D341Med (cell line): ENCODE measurements at regions not wholly inside any gene's neighbourhood (a gene's known extent, or its start where the extent isn't known, plus 50 kb on each side); places are given as distances from the start of the nearest gene placed in this dataset.

ENCODE experiments used
- DNase-seq: peaks from one replicate; pipeline ENCODE4 v3.0.0; 2012; ENCODE audit warnings: low spot score

- DNase-seq: no peak
Measured at GRCh38 chr16:64541621-64542020, 580.2 kb downstream of the CDH11 start.

DNA sequence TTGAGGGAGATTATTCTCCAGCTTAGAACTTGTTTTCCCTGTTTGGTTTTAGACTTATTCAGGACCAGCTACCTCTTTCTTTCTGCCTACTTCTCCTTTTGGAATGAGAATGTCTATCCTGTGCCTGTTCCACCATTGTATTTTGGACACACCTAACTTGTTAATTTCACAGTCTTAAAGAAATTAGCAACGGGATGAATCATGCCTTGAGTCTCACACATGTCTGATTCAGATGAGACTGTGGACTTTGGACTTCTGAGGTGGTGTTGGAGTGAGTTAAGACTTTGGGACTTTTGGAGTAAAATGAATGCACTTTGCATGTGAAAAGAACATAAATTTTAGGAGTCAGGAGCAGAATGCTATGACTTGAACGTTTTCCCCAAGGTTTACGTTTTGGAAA is 581.4 kb downstream of the CDH11 start:
- DNase-seq: no peak

DNA sequence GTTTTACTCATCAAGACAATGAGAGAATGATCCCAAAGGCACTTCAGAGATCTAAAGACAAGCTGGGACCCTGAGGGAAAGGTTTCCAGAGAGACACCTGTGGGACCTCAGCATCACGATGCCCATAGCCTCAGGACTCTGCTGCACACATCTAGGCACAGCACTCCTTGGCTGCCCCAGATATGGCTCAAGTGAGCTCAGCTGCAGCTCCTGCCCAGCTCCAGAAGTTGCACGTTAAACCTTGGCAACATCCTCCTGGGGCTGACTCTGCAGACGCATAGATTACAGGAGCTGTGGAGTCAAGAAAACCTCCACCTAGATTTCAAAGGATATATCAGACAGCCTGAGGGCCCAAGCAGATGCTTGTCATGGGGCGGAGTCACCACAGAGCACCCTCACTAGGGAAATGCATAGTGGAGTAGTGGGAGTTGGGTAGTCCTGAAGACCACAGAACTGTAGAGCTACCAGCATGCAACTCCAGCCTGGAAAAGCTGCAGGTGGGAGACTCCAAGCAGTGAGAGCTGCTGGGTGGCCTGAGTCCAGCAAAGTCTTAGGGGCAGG is 582.0 kb downstream of the CDH11 start:
- DNase-seq: no peak

DNA sequence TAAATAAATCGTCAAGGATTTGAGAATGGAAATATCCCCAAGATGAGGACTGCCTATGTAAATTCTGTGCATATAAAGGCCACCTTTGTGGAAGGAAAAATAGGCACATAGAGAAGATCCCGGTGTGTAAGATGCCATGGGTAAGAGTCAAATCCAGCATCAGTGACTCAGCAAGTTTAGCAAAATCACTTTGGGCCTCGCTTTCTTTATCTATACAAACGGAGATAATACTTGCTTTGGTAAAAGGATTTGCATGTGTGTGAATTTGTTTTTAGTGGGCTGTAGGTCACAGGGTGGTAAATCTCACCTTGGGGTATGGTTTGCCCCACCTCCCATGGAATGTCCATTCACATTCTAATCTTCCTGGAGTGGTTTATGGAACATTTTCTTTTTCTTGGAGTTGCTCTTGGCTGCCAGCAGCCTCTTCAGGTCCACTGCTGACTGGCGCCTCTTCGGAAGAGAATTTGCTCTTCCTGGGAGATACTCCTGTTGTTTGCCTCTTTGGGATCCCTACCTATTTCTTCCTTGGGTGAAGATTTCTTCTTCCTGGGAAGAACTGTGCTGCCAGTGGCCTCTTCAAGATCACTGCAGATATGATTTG is 587.6 kb downstream of the CDH11 start:
- DNase-seq: no peak

DNA sequence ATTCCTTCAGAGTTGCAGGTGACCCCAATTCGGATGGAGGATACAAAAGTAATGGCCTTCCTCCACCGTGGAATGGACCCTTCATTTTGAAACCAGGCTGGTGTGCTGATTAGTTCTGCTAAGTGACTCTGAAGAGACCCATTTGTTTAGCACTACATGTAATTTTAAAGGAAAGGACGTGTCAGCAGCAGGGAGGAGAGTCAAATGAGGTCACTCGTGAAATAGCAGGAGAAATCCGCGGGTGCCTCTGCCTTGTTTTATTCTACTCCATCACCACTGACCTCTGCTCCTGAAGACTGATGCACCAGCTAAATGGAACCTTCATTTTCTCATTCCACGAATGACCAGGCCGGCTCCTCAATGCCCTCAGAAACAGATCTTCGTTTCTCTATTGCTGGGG is 589.2 kb downstream of the CDH11 start:
- no peak for DNase-seq

DNA sequence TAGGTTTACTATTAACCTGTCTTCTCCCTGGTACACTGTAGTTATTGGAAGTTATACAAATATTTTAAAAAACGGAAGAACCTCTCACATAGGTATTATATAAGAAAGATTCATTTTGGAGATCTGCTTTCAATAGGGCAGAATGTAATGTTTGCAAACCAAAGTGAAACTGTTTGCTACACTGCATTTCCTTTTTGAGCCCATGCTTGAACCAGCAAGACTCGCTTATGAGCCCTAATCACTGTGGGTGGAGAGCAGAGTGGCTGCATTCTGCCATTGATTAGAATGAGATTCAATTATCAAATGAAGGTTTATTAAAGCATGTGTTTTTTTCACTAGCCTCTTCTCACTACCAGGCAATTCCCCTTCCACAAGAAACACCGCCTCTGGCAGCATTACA is 589.7 kb downstream of the CDH11 start:
- DNase-seq: no peak

DNA sequence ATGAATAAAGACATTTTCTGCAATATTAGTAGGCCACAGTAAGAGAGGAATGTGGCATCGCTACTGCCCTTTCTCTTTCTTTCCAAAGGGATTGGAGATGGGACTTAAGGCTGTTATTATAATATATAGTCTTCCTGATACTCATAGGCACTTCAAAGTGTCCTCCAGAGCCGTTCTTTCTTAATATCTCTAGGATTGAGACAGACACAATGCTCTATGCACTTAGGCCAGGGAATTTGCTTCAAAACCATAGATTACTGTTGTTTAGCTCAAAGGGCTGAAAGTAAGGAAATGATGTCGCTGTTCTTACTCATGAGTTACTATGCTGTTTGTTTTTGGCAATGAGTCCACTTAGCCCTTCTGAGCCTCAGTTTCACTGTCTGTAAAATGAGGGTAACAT is 590.5 kb downstream of the CDH11 start:
- DNase-seq: no peak

GRCh38 chr16:64522548-64522947 is 599.3 kb downstream of the CDH11 start:
- DNase-seq: no peak

DNA sequence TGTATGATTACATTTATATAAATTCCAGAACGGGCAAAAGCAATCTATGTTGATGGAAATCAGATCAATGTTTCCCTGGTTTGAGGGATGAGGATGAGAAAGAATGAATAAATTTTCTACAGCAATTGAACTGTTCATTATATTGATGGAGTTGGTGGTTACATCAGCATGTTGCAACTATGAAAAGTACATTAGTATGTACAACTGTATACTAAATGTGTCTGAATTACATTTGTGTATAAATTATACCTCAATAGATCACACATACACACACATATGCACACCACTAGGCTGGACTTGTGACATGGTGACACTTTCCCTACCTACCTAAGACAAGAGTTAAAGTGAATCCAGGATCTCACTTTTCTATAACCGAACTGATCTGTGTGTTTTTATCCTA is 608.0 kb downstream of the CDH11 start:
- DNase-seq: no peak

DNA sequence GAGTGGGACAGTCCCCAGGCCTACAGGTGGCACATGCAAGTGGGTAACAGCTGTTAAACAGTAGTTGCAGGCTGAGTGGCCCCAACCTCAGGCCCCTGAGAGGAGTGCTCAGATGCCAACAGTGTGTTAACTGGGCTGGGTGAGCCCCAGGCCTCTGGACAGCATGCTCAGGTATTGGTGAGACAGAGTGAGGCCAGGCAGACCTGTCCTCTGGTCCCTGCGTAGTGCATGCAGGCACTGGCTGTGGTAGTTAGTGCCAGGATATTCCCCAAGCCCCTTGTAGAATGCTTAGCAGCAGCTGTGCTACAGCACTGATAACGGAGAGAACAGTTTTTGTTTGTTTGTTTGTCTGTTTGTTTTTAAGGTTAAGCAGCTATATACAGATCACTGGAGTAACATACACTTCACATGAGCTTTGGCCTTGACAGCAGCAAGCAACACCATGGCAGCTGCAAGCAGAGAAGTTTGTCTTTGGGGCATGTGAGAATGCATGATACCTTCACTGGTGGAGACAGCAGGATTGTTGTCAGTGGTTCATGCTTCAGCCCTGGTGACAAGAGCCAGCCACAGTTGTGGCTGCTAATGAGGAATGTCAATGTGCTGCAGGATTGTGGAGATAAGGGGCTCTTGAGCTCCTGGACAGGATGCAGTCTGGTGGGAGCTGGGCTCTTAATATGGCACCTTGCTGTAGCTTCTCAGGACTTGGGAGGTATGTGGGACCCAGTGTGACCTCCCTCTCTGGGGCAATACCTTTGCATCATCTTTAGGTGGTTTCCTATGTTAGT is 614.4 kb downstream of the CDH11 start:
- DNase-seq: no peak

DNA sequence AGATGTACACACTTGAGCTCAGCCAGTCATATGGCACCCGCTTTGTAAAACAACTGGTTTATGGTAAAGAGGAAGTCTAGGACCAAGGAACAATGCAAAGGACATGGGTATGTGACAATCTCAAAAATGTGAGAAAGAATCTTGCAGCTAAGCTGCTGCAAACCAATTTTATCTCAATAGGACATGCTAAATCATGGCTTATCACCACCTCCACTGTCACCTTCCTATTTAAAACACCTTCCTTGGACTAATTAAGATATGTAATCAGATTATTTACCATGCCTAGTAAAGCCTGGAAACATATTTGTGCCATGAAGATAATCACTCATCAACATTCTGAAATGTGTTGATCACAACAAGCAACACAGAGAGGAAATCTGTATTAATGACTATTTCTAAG is 622.7 kb downstream of the CDH11 start:
- DNase-seq: no peak

- DNase-seq: no peak
Measured at GRCh38 chr16:64498363-64498762, 623.5 kb downstream of the CDH11 start.

GRCh38 chr16:64493709-64494108 is 628.2 kb downstream of the CDH11 start:
- no peak for DNase-seq

DNA sequence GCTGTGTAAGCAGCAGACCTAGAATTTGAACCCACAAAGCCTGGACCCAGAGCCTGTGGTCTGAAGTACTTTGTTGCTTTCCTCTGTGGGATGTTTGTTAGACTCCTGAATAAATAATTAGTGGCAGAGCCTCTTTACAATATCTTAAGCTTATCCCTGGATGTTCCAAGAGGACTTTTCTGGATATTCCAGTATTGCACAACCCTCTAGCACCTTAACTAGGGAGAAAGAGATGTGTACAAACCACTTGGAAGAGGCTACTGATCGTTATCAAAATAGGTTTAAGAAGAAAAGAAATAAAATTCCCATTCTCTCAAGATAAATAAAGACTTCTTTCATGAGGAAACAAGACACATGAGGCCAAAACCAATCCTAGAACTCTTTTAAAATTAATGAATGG is 632.4 kb downstream of the CDH11 start:
- no peak for DNase-seq

GRCh38 chr16:64486561-64486960 is 635.3 kb downstream of the CDH11 start:
- DNase-seq: no peak

- no peak for DNase-seq
Measured at GRCh38 chr16:64481497-64481896, 640.4 kb downstream of the CDH11 start.

GRCh38 chr16:64478252-64478906 is 643.5 kb downstream of the CDH11 start:
- no peak for DNase-seq

GRCh38 chr16:64475627-64476351 is 646.1 kb downstream of the CDH11 start:
- DNase-seq: no peak

DNA sequence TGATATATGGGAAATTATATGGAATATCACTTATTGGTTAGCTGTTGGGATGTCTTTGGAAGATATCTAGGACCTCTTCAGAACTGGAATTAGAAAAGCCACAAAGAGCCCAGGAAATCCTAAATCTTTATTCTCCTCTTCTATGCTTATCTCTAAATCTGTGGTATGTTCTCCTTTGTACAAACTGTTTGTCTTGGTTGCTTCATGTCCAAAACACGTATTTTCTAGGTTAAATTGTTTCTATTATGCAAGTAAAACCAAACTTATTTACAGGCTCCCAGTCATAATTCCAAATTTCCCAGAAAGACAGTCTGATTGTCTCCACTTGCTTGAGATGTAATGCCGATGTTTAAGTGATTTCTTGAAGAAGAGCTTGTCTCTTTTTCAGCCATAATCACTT is 650.9 kb downstream of the CDH11 start:
- no peak for DNase-seq

GRCh38 chr16:64469906-64470702 is 651.8 kb downstream of the CDH11 start:
- DNase-seq: no peak

DNA sequence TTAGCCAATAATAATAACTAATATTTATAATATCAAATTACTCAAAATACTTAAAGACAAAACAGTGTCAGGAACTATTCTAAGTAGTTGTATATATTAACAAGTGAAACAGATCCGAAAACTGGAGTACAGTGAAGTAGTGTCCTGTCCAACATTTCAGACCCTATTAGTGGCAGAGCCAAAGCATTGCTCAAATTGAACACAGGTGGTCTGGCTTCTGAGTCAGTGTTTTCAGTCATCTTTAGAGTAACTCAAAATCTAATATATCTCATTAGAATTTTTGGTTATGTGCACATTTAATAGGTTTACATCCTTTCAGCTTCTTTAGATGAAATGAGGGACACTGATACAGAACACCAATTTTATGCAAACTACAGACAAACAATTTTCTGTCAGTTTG is 652.5 kb downstream of the CDH11 start:
- no peak for DNase-seq
